ENCODE measurements at regions not wholly inside any gene's neighbourhood (a gene's known extent, or its start where the extent isn't known, plus 50 kb on each side); places are given as distances from the start of the nearest gene placed in this dataset.
A peak's percentile ranks its signal among the peaks of the same experiment; 100 is the strongest.

DNA sequence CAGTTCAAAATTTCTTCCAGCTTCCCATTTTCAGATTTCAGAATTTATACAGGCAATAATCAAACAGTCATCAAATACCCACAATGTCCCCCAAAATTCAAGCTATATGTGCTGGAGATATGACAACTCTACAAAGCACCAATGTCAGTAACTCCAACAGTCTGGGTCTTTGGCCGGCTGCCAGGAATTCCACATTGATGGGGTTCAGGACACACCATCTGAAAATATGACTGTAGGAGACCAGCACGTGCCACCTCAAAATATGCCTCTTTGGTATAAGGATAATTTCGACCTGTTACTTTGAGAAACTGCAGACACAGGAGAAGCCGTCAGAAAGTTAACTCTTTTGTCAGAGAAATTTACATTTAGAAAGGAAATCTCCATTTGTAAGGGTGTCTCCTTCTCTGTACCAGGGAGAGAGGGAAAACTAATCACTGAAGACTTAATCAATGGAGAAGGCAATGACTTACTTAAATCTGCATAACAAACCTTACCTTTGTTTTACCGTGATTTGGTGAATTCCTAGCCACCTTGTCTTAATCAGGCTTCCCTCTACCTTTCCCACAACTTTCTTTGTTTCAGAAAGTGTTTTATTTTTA, 594.3 kb upstream of the CDH5 start:
- Mint-ChIP-seq H3K27me3 (ENCODE audit: insufficient read depth) (no peaks in the 10 kb centered on the region), H3K36me3 (ENCODE audit: low read depth) (peaks cover 7% of the 10 kb centered on the region), H3K27ac (peak overlapping the region; percentile 84), H3K9me3 (peaks cover 52% of the 10 kb centered on the region), H3K4me1 (peaks cover 27% of the 10 kb centered on the region), H3K4me3 (no peak overlapping the region)
- H3K27me3 ChIP-seq (ENCODE audit: control insufficient read depth, insufficient read depth, low read length, poor library complexity, severe bottlenecking): no peaks in the 10 kb centered on the region
- H3K9me3 ChIP-seq (ENCODE audit: control insufficient read depth, low read length): peaks cover 46% of the 10 kb centered on the region
- TF ChIP-seq, protein P1, sequence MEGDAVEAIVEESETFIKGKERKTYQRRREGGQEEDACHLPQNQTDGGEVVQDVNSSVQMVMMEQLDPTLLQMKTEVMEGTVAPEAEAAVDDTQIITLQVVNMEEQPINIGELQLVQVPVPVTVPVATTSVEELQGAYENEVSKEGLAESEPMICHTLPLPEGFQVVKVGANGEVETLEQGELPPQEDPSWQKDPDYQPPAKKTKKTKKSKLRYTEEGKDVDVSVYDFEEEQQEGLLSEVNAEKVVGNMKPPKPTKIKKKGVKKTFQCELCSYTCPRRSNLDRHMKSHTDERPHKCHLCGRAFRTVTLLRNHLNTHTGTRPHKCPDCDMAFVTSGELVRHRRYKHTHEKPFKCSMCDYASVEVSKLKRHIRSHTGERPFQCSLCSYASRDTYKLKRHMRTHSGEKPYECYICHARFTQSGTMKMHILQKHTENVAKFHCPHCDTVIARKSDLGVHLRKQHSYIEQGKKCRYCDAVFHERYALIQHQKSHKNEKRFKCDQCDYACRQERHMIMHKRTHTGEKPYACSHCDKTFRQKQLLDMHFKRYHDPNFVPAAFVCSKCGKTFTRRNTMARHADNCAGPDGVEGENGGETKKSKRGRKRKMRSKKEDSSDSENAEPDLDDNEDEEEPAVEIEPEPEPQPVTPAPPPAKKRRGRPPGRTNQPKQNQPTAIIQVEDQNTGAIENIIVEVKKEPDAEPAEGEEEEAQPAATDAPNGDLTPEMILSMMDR (conservative IDR thresholded peaks at IDR 0.05): no peak
- 55 to 59% methylated on average over 4 to 5 of the region's 5 CpGs for WGBS, 2 experiments (ENCODE audit: insufficient coverage in 1 of 2, insufficient read length in 1 of 2)
- H3K4me1 ChIP-seq (ENCODE audit: control insufficient read depth, insufficient read depth, low read length): peaks cover 11% of the 10 kb centered on the region
- no peak overlapping the region for H3K9ac ChIP-seq (ENCODE audit: extremely low read depth, low read length, poor library complexity, severe bottlenecking)
- no peaks in the 10 kb centered on the region for H3K36me3 ChIP-seq (ENCODE audit: control insufficient read depth, insufficient read depth, low read length)
- H3K27ac ChIP-seq (ENCODE audit: low read depth, low read length): no peak overlapping the region
- no peak for DNase-seq
- peak overlapping the region; percentile 66 for H3K4me3 ChIP-seq (ENCODE audit: low read length)

DNA sequence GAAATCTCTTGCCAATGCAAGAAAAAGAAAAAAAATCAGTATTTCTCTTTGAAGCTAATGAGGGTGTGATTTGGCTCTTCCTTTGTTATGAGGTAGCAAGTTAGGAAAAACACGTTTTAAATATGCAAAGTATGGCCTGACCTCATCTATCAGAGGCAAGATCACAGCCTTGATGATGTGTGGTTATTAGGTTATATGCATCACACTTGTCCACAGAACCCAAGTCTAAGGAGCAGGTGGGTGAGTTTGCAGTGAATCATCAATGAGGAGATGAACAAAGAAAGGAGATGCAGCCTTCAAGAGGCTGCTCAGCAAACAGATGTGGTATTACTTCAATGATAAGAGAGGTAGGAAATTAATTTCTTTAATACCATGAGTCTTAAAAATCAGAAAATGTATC, 594.8 kb upstream of the CDH5 start:
- peaks cover 47% of the 10 kb centered on the region for H3K9me3 Mint-ChIP-seq
- no peak overlapping the region for H3K4me3 Mint-ChIP-seq
- no peak overlapping the region for H3K27ac ChIP-seq (ENCODE audit: low read depth, low read length)
- no peaks in the 10 kb centered on the region for H3K36me3 ChIP-seq (ENCODE audit: control insufficient read depth, insufficient read depth, low read length)
- H3K27ac Mint-ChIP-seq: no peak overlapping the region
- TF ChIP-seq, protein P1 (conservative IDR thresholded peaks at IDR 0.05): no peak
- no peaks in the 10 kb centered on the region for H3K27me3 Mint-ChIP-seq (ENCODE audit: insufficient read depth)
- peaks cover 27% of the 10 kb centered on the region for H3K4me1 Mint-ChIP-seq
- 23% methylated on average over 1 of the region's 1 CpG; no CpG with 5 or more reads in 1 of the 2 experiments for WGBS, 2 experiments (ENCODE audit: insufficient coverage in 1 of 2, insufficient read length in 1 of 2)
- no peak overlapping the region for H3K9ac ChIP-seq (ENCODE audit: extremely low read depth, low read length, poor library complexity, severe bottlenecking)
- H3K9me3 ChIP-seq (ENCODE audit: control insufficient read depth, low read length): peaks cover 41% of the 10 kb centered on the region
- peak overlapping the region; percentile 66 for H3K4me3 ChIP-seq (ENCODE audit: low read length)
- H3K4me1 ChIP-seq (ENCODE audit: control insufficient read depth, insufficient read depth, low read length): peaks cover 11% of the 10 kb centered on the region
- H3K36me3 Mint-ChIP-seq (ENCODE audit: low read depth): peaks cover 7% of the 10 kb centered on the region
- no peak for DNase-seq
- no peaks in the 10 kb centered on the region for H3K27me3 ChIP-seq (ENCODE audit: control insufficient read depth, insufficient read depth, low read length, poor library complexity, severe bottlenecking)

DNA sequence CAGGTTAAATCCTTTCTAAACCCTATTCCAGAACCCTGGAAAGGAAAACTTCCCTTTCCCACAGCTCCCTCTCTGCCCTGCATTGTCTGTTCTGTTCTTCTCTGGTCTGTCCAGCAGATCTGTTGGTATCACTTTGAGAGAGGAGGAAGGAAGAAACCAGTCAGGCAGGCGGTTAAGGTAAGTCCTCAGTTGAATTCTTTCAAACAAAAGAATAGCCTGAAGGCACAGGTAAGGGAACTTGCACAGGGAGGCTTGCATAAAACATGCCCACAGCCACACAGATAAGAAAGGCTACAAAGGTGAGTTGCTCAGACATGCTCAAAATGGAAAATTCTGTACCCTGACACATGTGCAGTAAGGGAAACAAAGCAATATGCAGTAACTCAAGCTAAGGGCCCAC, 595.7 kb upstream of the CDH5 start:
- H3K4me1 Mint-ChIP-seq: peaks cover 27% of the 10 kb centered on the region
- Histone ChIP-seq H3K36me3 (ENCODE audit: control insufficient read depth, insufficient read depth, low read length) (no peaks in the 10 kb centered on the region), H3K27me3 (ENCODE audit: control insufficient read depth, insufficient read depth, low read length, poor library complexity, severe bottlenecking) (no peaks in the 10 kb centered on the region), H3K9ac (ENCODE audit: extremely low read depth, low read length, poor library complexity, severe bottlenecking) (no peak overlapping the region), H3K4me1 (ENCODE audit: control insufficient read depth, insufficient read depth, low read length) (peaks cover 11% of the 10 kb centered on the region), H3K9me3 (ENCODE audit: control insufficient read depth, low read length) (peaks cover 32% of the 10 kb centered on the region), H3K27ac (ENCODE audit: low read depth, low read length) (no peak overlapping the region), H3K4me3 (ENCODE audit: low read length) (peak overlapping the region; percentile 66)
- H3K27ac Mint-ChIP-seq: no peak overlapping the region
- peaks cover 7% of the 10 kb centered on the region for H3K36me3 Mint-ChIP-seq (ENCODE audit: low read depth)
- no peaks in the 10 kb centered on the region for H3K27me3 Mint-ChIP-seq (ENCODE audit: insufficient read depth)
- TF ChIP-seq, protein P1 (conservative IDR thresholded peaks at IDR 0.05): no peak
- no peak for DNase-seq
- WGBS, 2 experiments (ENCODE audit: insufficient coverage in 1 of 2, insufficient read length in 1 of 2): 84 to 92% methylated on average over 1 of the region's 1 CpG
- H3K9me3 Mint-ChIP-seq: peaks cover 39% of the 10 kb centered on the region
- no peak overlapping the region for H3K4me3 Mint-ChIP-seq

Data from endodermal cell (in vitro differentiated cells).